Heart left ventricle (tissue), 13 donors: ENCODE measurements at regions not wholly inside any gene's neighbourhood (a gene's known extent, or its start where the extent isn't known, plus 50 kb on each side); places are given as distances from the start of the nearest gene placed in this dataset.

Experiments
- CTCF ChIP-seq, 12 donors: fragments of 200-600 bp; sonication (generic) in 4 of 12; IDR thresholded peaks; one replicate each; pipeline versions ENCODE4 v1.5.0 to v1.8.0; 2018 to 2022; ENCODE audit warnings: antibody characterized with exemption in 12 of 12, mild to moderate bottlenecking in 5 of 12
- POLR2A ChIP-seq, 2 donors: fragments of 450-650 bp; IDR thresholded peaks; one replicate each; pipeline ENCODE4 v1.6.1; 2017; ENCODE audit warnings: antibody characterized with exemption in 2 of 2, mild to moderate bottlenecking in 2 of 2, moderate library complexity in 2 of 2
- donor health status: ischemic (EF 13 %, LVEDD 7.1; RV severe dilation, severe dysfunction).
- donor health status: DM: no; HTN: yes; CAD: no.
- donor health status: DM: no; HTN: no; CAD: no.
- donor health status: ischemic (EF 25% LVEDD 6.9; RV normal size, moderate dysfunction).
- donor health status: ischemic (EF 25% LVEDD 5.7; RV mildly dilated, moderate dysfunction).
- donor health status: ischemic (EF 35%, LVEDD 5.7; RV mildly dilated, moderate dysfunction).
- donor health status: nonischemic (EF 11% LVEDD 7.7; RV severe dilation, severe dysfunction).
- donor health status: DM: yes; HTN: yes; CAD: no.
- donor health status: PGD.
- donor health status: ischemic (EF 29% LVEDD 5.4; RV normal size, mild dysfunction).
- donor health status: nonischemic (EF 23%, LVEDD 6.1; RV moderate dilation, normal function).

GRCh38 chr3:152043620-152044019, 170.2 kb downstream of the SUCNR1 start:
- TF ChIP-seq CTCF (IDR thresholded peaks at IDR 0.05) (no peak), POLR2A (IDR thresholded peaks at IDR 0.05) (no peak)
